HCT116 (cell line): ENCODE measurements at regions not wholly inside any gene's neighbourhood (a gene's known extent, or its start where the extent isn't known, plus 50 kb on each side); places are given as distances from the start of the nearest gene placed in this dataset.

ENCODE experiments used
- CTCF ChIP-seq, 3 experiments: fragments of 200-600 bp in 1 of 3; sonication (generic) in 1 of 3; IDR thresholded peaks in 2 of 3; conservative IDR thresholded peaks in 1 of 3; 2 replicates each; pipeline ENCODE4 v1.5.1; 2012 to 2017; ENCODE audit warnings: low read depth in 2 of 3, low read length in 2 of 3, antibody characterized with exemption in 1 of 3, borderline replicate concordance in 1 of 3, control low read depth in 1 of 3, mild to moderate bottlenecking in 1 of 3, mixed read lengths in 1 of 3, mixed run types in 1 of 3, moderate library complexity in 1 of 3; ENCODE audit not compliant: insufficient read depth in 1 of 3
- SP1 ChIP-seq: IDR thresholded peaks from 2 replicates; pipeline ENCODE4 v1.6.1; 2012; ENCODE audit warnings: low read depth
- SRF ChIP-seq: IDR thresholded peaks from 2 replicates; pipeline ENCODE4 v1.6.1; 2012; ENCODE audit warnings: low read depth

- TF ChIP-seq CTCF (IDR thresholded peaks at IDR 0.05 in 2 of 3, conservative IDR thresholded peaks at IDR 0.05 in 1 of 3; ENCODE audit: borderline replicate concordance in 1 of 3, insufficient read depth in 1 of 3, low read depth in 2 of 3, low read length in 2 of 3) (no peak), SP1 (no peak), SRF (no peak)
These were observed 75.1 kb downstream of the FOXL1 start for GRCh38 chr16:86653285-86654006.
